Right lobe of liver (tissue), 4 donors: ENCODE measurements at regions not wholly inside any gene's neighbourhood (a gene's known extent, or its start where the extent isn't known, plus 50 kb on each side); places are given as distances from the start of the nearest gene placed in this dataset.

Experiments
- CTCF ChIP-seq, 4 donors: fragments of 200-600 bp in 3 of 4; fragments of 450-650 bp in 1 of 4; IDR thresholded peaks; one replicate each; pipeline versions ENCODE4 v1.5.1 to v1.8.0; 2016 to 2022; ENCODE audit warnings: antibody characterized with exemption in 4 of 4, mild to moderate bottlenecking in 2 of 4
- POLR2A ChIP-seq: fragments of 450-650 bp; IDR thresholded peaks from one replicate; pipeline ENCODE4 v1.6.1; 2017; ENCODE audit warnings: antibody characterized with exemption, mild to moderate bottlenecking
- donor health status: DM: no; HTN: no; CAD: no.
- donor health status: DM: no; HTN: no; CAD: no.
- donor health status: DM: no; HTN: yes; CAD: no.

- no peak for TF ChIP-seq POLR2A
- TF ChIP-seq CTCF (IDR thresholded peaks at IDR 0.05) = no peak
Measured at GRCh38 chr10:21041763-21042458, 144.8 kb upstream of the NEBL start.
